Astrocyte of the spinal cord (primary cell): ENCODE measurements at regions not wholly inside any gene's neighbourhood (a gene's known extent, or its start where the extent isn't known, plus 50 kb on each side); places are given as distances from the start of the nearest gene placed in this dataset.
A peak's percentile ranks its signal among the peaks of the same experiment; 100 is the strongest.

Experiments used
- DNase-seq: peaks from one replicate; pipeline ENCODE4 v3.0.0; 2011; ENCODE audit warnings: low read depth, low spot score
- H3K4me3 ChIP-seq: 2 replicates; pipeline ENCODE4 v1.5.1; 2011; ENCODE audit warnings: low read depth, mild to moderate bottlenecking, low read length, moderate library complexity
- CTCF ChIP-seq: IDR thresholded peaks from 2 replicates; pipeline ENCODE4 v1.5.1; 2012; ENCODE audit warnings: low read depth, mild to moderate bottlenecking, low read length, inconsistent platforms
- in situ Hi-C: cut with HindIII; loops from 2 replicates; pipeline ENCODE4 v1.10.0; 2017; ENCODE audit warnings: low sequenced_read_pairs

DNA sequence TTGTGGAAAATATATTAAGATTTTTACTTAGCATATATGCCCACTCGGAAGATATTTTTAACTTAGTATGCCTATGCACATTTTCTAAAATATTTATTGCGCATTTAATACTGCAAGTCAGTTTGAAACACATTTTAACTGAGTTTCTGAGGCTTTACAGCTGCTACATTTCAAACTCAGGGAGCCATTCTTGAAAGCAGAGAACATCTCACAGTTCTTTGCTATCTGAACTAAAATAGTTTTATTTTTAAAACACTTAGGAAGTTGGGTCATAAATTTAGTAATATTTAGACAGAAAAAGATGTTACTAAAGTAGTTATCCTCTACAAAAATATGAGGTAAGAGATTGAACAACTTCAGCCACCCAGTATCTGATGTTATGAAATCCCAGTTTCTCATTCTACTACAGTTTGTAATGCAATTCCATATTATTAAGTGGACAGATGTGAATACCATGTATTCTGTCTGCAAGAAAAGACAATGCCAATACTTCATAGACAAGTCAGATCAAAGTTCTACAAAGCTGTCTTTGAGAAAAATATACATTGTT lies 409.9 kb upstream of the EDIL3 start:
- no peak overlapping the region for H3K4me3 ChIP-seq
- no peak for DNase-seq
- in situ Hi-C loops, result no loop called here
- no peak for TF ChIP-seq CTCF

- no peak for TF ChIP-seq CTCF
- no peak overlapping the region for H3K4me3 ChIP-seq
- in situ Hi-C loops, result no loop called here
- no peak for DNase-seq
Observed at GRCh38 chr5:84791730-84792129, 407.1 kb upstream of the EDIL3 start.

DNA sequence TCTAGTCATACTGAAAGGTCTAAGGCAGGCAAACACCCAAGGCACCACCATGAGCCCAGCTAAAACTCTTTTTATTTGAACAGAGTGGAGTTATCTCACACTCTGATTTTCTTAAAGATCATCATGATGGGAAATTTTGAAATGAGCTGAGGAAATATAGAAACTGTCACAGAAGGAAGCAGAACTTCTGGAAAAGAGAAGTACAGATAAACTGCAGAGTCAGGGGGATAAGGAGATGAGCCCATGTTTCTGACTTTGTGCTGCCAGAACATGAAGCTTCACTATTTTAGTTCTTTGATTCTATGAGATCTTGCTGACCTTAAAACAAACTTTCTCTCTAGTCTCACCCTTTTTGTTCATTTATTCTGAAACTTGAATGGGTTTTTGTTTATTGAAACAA lies 406.5 kb upstream of the EDIL3 start:
- in situ Hi-C loops, result no loop called here
- no peak overlapping the region for H3K4me3 ChIP-seq
- DNase-seq, result no peak
- TF ChIP-seq CTCF, result no peak

DNA sequence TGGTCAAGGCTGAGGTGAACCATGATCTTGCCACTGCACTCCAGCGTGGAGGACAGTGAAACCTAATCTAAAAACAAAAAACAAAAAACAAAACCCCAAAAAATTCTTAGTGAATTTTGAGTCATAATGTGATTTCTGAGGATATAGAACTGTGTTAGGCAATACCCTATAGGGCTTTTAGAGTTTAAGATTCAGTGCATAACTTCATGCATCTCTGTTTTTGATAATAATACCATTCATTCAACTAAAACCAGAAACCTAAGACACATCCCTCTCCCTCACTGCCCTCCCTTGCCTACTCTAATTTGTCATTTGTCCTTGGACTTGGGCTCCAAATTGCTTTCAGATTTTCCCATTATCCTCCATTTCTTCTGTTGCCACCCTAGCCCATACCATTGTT lies 405.7 kb upstream of the EDIL3 start:
- DNase-seq, result no peak
- in situ Hi-C loops, result no loop called here
- no peak overlapping the region for H3K4me3 ChIP-seq
- no peak for TF ChIP-seq CTCF

DNA sequence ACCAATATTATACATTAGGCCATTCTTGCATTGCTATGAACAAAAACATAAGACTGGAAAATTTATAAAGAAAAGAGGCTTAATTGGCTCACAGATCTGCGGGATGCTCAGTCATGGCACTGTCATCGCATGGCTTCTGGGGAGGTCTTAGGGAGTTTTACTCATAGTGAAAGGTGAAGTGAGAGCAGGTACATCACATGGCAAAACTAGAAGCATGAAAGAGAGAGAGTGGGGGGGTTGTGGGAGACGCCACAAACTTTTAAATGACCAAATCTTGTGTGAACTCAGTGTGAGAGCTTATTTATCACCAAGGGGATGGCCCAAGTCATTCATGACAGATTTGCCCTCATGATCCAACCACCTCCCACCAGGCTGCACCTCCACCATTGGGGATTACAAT lies 398.3 kb upstream of the EDIL3 start:
- in situ Hi-C loops, result no loop called here
- no peak for DNase-seq
- no peak for TF ChIP-seq CTCF
- H3K4me3 ChIP-seq, result no peak overlapping the region

DNA sequence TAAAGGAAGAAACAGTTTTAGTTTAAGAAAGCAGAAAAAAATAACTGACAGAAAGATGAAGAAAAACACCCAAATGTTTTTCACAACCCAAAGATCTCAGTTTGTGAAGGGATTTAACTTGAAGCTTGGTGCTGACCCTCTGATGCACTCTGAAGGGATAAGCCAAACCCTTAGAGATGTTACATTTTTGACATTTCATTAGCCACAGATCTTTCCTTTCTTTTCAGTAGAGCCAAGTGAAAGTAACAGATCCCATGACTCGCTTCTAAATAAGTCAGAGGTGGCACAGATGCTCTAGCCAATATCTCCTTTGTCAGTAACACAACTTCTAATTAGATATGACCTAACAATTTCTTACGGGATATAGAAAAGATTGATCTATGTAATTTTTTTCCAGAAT lies 394.5 kb upstream of the EDIL3 start:
- in situ Hi-C loops, result no loop called here
- no peak overlapping the region for H3K4me3 ChIP-seq
- no peak for TF ChIP-seq CTCF
- DNase-seq, result peak; percentile 23

DNA sequence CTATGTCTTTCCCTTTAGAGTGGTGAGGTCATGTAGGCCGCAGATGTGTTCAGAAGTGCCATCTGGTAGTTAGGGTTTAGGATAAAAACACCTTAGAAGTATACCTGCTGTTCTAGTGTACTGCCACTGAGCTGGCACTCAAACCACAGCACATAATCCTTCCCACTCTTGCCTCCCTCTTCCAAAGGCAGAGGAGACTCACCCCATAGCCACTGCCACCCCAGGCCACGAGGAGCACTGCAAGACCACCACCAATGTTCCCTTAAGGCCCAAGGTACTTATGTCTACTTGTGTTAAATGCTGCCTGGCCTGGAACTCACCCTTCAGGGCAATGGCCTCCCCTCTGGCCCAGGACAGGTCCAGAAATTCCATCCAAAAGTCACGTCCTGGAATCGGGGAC lies 379.5 kb upstream of the EDIL3 start:
- in situ Hi-C loops, result no loop called here
- no peak overlapping the region for H3K4me3 ChIP-seq
- TF ChIP-seq CTCF, result no peak
- no peak for DNase-seq
